Peyer's patch (tissue), 2 donors: ENCODE measurements at regions not wholly inside any gene's neighbourhood (a gene's known extent, or its start where the extent isn't known, plus 50 kb on each side); places are given as distances from the start of the nearest gene placed in this dataset.

Experiments used
- small RNA-seq, 2 donors: library from RNA; depleted of rRNA; stranded (forward); fragments of <200 nt; gene quantifications; one replicate each; pipeline ENCODE3, GENCODE V24; 2016

Small RNA genes in the stretch of these regions (small RNA-seq; reads per million reads assigned to genes)
- gene AC145350.3 = 0 reads per million in 2 donors
